DOHH2 (cell line): ENCODE measurements at regions not wholly inside any gene's neighbourhood (a gene's known extent, or its start where the extent isn't known, plus 50 kb on each side); places are given as distances from the start of the nearest gene placed in this dataset.

ENCODE experiments used
- EZH2phosphoT487 ChIP-seq: fragments of 200-600 bp; sonication (generic); IDR thresholded peaks from 2 replicates; pipeline ENCODE4 v1.6.1; 2017; ENCODE audit warnings: borderline replicate concordance, mild to moderate bottlenecking, antibody characterized with exemption, low read length, moderate library complexity, mixed read lengths
- TF ChIP-seq, protein P1 (sequence below): fragments of 200-600 bp; sonication (generic); IDR thresholded peaks from one replicate; pipeline ENCODE4 v1.5.1; 2014; ENCODE audit warnings: antibody characterized with exemption, mild to moderate bottlenecking, low read depth, low read length; ENCODE audit not compliant: poor library complexity, severe bottlenecking

DNA sequence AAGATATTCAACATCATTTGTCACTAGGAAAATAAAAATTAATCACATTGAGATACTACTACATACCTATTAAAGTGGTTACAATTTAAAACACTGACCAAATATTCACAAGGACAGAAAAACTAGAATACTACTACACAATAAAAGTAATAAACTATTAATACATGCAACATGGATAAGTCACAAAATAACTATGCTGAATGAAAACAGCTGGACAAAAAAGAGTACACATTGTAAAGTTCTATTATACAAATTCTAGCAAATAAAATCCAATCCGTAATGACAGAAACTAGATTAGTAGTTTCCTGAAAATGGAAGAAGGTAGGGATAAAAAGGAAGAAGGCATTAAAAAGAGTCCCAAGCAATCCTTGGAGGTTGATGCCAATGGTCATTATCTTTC is 348.7 kb upstream of the PTBP2 start:
- TF ChIP-seq, protein P1, sequence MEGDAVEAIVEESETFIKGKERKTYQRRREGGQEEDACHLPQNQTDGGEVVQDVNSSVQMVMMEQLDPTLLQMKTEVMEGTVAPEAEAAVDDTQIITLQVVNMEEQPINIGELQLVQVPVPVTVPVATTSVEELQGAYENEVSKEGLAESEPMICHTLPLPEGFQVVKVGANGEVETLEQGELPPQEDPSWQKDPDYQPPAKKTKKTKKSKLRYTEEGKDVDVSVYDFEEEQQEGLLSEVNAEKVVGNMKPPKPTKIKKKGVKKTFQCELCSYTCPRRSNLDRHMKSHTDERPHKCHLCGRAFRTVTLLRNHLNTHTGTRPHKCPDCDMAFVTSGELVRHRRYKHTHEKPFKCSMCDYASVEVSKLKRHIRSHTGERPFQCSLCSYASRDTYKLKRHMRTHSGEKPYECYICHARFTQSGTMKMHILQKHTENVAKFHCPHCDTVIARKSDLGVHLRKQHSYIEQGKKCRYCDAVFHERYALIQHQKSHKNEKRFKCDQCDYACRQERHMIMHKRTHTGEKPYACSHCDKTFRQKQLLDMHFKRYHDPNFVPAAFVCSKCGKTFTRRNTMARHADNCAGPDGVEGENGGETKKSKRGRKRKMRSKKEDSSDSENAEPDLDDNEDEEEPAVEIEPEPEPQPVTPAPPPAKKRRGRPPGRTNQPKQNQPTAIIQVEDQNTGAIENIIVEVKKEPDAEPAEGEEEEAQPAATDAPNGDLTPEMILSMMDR, result no peak
- no peak for TF ChIP-seq EZH2phosphoT487
